Breast epithelium (tissue), 3 donors: ENCODE measurements at regions not wholly inside any gene's neighbourhood (a gene's known extent, or its start where the extent isn't known, plus 50 kb on each side); places are given as distances from the start of the nearest gene placed in this dataset.

Source experiments
- CTCF ChIP-seq, 3 donors: fragments of 450-650 bp; IDR thresholded peaks; one replicate each; pipeline ENCODE4 v1.5.1; 2016 to 2017; ENCODE audit warnings: antibody characterized with exemption in 3 of 3, mild to moderate bottlenecking in 3 of 3, moderate library complexity in 3 of 3
- POLR2A ChIP-seq: fragments of 450-650 bp; IDR thresholded peaks from one replicate; pipeline ENCODE4 v1.6.1; 2016; ENCODE audit warnings: antibody characterized with exemption, mild to moderate bottlenecking, moderate library complexity
- POLR2AphosphoS5 ChIP-seq, 3 donors: sonication (generic); formaldehyde crosslinking; IDR thresholded peaks; one replicate each; pipeline ENCODE4 v1.6.1; 2017; ENCODE audit warnings: antibody characterized with exemption in 3 of 3

GRCh38 chr7:125908711-125909110 is 979.1 kb upstream of the POT1 start:
- TF ChIP-seq POLR2AphosphoS5 (IDR thresholded peaks at IDR 0.05) = no peak
- no peak for TF ChIP-seq CTCF (IDR thresholded peaks at IDR 0.05)
- no peak for TF ChIP-seq POLR2A
